ACC112 (cell line): ENCODE measurements at regions not wholly inside any gene's neighbourhood (a gene's known extent, or its start where the extent isn't known, plus 50 kb on each side); places are given as distances from the start of the nearest gene placed in this dataset.

Experiments
- H2AFZ ChIP-seq: fragments of 200-600 bp; sonication (generic); one replicate; pipeline ENCODE4 v1.6.0; 2017; ENCODE audit warnings: antibody characterized with exemption, low read length; ENCODE audit not compliant: unreplicated experiment
- H3K27ac ChIP-seq: fragments of 200-600 bp; sonication (generic); 2 replicates; pipeline ENCODE4 v1.5.1; 2014; ENCODE audit warnings: low read depth, mild to moderate bottlenecking, antibody characterized with exemption, low read length, moderate library complexity
- H3K27me3 ChIP-seq: fragments of 200-600 bp; sonication (generic); 2 replicates; pipeline ENCODE4 v1.6.1; 2014; ENCODE audit warnings: mild to moderate bottlenecking, antibody characterized with exemption, low read length, moderate library complexity, mixed read lengths; ENCODE audit not compliant: insufficient read depth
- H3K36me3 ChIP-seq: fragments of 200-600 bp; sonication (generic); 2 replicates; pipeline ENCODE4 v1.6.1; 2016; ENCODE audit warnings: mild to moderate bottlenecking, antibody characterized with exemption, low read length, moderate library complexity, mixed read lengths; ENCODE audit not compliant: insufficient read depth
- H3K4me1 ChIP-seq: fragments of 200-600 bp; sonication (generic); one replicate; pipeline ENCODE4 v1.6.1; 2016; ENCODE audit warnings: low read length, mixed read lengths; ENCODE audit not compliant: insufficient read depth, unreplicated experiment, control insufficient read depth
- H3K4me3 ChIP-seq: fragments of 200-600 bp; sonication (generic); 2 replicates; pipeline ENCODE4 v1.5.1; 2014; ENCODE audit warnings: mild to moderate bottlenecking, low read depth, low read length
- H3K79me2 ChIP-seq: fragments of 200-600 bp; sonication (generic); one replicate; pipeline ENCODE4 v1.6.0; 2016; ENCODE audit warnings: low read length; ENCODE audit not compliant: control insufficient read depth, unreplicated experiment, insufficient read depth

DNA sequence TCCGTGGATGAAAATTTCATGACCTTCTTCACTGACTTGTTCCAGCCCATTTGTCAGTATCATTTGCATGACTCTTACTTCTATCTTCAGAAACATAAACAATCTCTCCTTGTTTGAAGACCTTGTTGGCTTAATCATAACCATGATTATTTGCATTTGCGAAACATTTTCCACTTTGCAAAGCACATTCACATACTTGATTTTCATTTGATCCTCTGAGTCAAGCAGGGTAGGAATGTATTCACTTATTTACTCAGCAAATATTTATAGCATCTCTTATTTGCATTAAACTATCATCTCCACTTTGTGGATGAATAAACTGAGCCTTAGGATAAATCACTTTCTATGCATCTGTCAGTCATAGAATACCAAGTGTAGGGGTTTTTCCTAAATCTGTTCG is 343.0 kb upstream of the SGCD start:
- Histone ChIP-seq H3K4me1 (no peaks in the 10 kb centered on the region), H3K79me2 (no peaks in the 10 kb centered on the region), H3K36me3 (no peaks in the 10 kb centered on the region), H3K4me3 (no peak overlapping the region), H3K27me3 (no peaks in the 10 kb centered on the region), H2AFZ (no peak overlapping the region), H3K27ac (no peak overlapping the region)

DNA sequence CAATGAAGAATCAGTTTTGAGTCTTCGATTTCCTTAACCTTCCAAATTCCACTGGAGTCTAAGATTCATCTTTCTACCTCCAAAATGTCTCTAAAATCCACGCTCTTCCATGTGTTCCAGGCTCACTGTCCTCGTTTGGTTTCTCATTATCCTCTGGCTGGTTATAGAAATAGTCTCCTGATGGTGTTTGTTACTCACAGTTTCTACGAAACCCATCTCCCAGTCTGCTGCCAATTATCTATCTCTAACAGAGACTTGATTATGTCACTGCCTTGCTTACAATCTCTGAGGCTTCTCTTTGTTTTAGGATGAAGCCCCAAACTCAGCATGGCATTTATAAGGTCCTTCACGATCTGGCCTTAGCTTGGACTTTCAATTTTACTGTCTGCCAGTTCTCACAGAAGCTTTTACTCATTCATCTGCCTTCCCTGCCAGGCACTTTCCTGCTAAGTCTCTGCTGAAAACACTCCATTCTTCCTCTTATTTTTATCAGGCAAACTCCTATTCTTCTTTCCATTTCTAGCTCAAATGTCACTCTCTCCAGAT is 339.6 kb upstream of the SGCD start:
- Histone ChIP-seq H3K4me1 (no peaks in the 10 kb centered on the region), H3K27me3 (no peaks in the 10 kb centered on the region), H3K4me3 (no peak overlapping the region), H3K79me2 (no peaks in the 10 kb centered on the region), H3K27ac (no peak overlapping the region), H3K36me3 (no peaks in the 10 kb centered on the region), H2AFZ (no peak overlapping the region)

DNA sequence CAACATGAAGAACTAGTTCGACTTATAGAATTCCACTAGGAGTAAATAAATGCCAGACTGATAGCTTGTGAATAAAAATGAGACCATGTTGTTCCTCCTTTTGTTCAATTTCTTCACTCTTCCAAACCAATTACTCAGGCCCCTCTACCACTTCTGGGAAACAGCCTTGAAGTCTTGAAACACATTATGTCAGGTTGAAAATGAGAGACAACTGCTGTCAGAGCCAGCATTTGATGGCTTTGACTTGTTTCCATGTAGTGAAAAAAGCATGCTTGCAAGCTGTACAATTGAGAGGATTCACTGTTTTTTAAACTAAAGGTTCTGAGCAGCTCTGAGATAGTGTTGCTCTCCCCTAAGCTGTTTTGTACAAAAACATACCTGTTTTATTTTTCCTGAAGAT is 337.1 kb upstream of the SGCD start:
- Histone ChIP-seq H3K4me1 (no peaks in the 10 kb centered on the region), H2AFZ (no peak overlapping the region), H3K79me2 (no peaks in the 10 kb centered on the region), H3K4me3 (no peak overlapping the region), H3K27me3 (no peaks in the 10 kb centered on the region), H3K36me3 (no peaks in the 10 kb centered on the region), H3K27ac (no peak overlapping the region)

DNA sequence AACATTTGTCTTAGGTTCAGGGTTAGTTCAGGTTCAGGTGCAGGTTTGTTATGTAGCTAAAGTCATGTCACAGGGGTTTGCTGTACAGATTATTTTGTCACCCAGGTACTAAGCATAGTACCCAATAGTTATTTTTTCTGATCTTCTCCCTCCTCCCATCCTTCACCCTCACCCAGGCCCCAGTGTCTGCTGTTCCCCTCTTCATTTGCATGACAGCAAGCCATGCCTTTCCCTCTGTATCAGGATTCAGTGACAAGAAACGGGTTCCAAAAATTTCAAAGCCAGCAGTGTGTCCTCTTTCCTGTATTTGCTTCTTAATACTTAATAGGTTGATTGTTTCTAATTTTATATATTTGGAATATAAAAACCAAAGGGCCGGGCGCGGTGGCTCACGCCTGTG is 330.8 kb upstream of the SGCD start:
- no peaks in the 10 kb centered on the region for H3K4me1 ChIP-seq
- no peaks in the 10 kb centered on the region for H3K27me3 ChIP-seq
- H3K27ac ChIP-seq = no peak overlapping the region
- H3K79me2 ChIP-seq = no peaks in the 10 kb centered on the region
- no peak overlapping the region for H3K4me3 ChIP-seq
- H3K36me3 ChIP-seq = no peaks in the 10 kb centered on the region
- H2AFZ ChIP-seq = no peak overlapping the region

DNA sequence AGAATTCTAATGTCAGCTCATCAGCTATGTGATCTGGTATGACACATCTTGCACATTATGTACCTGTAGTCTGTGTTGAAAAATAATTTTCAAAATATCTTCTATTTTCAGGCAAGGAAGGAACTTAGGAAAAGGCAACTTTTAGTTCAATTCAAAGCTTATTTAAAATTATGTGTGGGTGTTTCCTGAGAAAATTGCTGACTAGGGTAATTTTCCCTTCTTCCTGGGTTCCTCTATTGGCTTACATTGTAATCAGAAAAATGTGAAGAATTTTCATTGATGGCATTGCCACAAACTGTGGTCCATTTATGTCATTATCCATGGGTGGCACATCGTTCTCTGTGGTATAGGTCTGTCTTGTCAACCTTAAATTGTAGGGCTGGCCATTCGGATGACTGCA is 328.7 kb upstream of the SGCD start:
- no peaks in the 10 kb centered on the region for H3K36me3 ChIP-seq
- H3K4me3 ChIP-seq = no peak overlapping the region
- no peaks in the 10 kb centered on the region for H3K27me3 ChIP-seq
- no peak overlapping the region for H3K27ac ChIP-seq
- H3K4me1 ChIP-seq = no peaks in the 10 kb centered on the region
- no peaks in the 10 kb centered on the region for H3K79me2 ChIP-seq
- no peak overlapping the region for H2AFZ ChIP-seq

DNA sequence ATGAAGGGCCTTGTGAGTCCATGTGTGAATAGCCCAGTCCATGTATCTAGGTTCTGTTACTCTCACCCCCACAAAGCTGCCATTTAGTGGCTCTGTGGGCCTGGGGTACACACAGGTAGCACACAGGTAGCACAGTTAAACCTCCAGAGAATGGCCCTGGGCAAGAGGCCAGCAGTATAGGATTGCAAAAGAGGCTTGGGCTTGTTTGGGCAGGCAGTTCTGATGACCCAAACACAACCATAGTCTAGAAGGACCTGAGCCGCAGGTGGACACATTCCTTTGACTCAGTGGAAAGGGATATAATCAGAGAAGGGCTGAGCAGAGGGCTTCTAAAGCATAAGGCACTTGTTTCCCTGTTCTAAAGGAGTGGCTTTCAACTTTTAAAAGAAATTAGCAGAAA is 326.8 kb upstream of the SGCD start:
- Histone ChIP-seq H3K27ac (no peak overlapping the region), H3K27me3 (no peaks in the 10 kb centered on the region), H3K4me3 (no peak overlapping the region), H2AFZ (no peak overlapping the region), H3K4me1 (no peaks in the 10 kb centered on the region), H3K79me2 (no peaks in the 10 kb centered on the region), H3K36me3 (no peaks in the 10 kb centered on the region)

DNA sequence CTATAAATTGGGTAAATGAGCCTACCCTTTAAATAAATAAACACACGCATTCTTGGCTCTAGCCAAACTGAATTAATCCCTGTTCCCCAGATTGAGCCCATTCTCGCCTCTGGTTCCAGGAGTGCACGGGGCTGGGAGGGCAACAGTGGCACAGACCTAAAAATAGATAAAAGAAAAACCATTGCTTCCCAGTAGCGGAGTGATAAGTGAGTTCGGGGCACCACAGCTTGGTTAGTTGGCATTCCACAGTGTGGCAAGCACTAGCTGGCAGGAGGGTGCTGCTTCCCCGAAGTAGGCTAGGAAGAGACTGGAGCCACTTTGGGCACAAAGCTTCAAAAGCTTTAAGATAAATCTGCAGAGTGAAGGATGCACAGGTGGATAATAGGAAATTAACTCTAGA is 322.2 kb upstream of the SGCD start:
- H2AFZ ChIP-seq = no peak overlapping the region
- no peaks in the 10 kb centered on the region for H3K36me3 ChIP-seq

DNA sequence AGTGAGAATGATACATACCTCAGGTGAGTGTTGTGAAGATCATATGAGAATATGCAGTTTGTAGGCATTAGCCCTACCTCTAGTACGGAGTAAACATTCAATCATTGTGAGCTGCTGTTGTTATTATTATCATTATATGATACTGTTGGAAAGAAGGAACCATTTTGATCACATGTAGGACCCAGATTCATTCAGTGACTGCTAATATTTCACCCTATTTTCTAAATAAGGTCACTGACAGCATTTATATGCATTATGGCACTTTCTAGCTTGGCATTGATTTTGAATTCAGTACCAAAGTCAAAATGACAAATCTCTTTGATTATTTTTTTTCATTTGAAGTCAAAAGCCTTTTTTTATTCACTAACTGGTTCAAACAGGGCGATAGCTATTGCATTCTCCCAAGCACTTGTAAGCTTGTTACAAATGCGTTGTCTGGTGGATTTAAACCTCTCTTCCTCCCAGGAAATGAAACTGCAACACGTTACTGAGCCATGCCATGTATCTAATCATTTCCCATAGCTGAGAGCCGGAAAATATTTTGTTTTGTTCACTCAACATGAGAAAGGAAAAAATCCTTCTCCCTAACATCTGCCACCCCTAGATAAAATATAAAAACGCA is 320.8 kb upstream of the SGCD start:
- no peak overlapping the region for H2AFZ ChIP-seq

More for the DNA sequence above, 322.2 kb upstream of the SGCD start:
- H3K27me3 ChIP-seq = no peaks in the 10 kb centered on the region
- H3K27ac ChIP-seq = no peak overlapping the region
- no peaks in the 10 kb centered on the region for H3K4me1 ChIP-seq
- H3K79me2 ChIP-seq = no peaks in the 10 kb centered on the region
- H3K4me3 ChIP-seq = no peak overlapping the region

DNA sequence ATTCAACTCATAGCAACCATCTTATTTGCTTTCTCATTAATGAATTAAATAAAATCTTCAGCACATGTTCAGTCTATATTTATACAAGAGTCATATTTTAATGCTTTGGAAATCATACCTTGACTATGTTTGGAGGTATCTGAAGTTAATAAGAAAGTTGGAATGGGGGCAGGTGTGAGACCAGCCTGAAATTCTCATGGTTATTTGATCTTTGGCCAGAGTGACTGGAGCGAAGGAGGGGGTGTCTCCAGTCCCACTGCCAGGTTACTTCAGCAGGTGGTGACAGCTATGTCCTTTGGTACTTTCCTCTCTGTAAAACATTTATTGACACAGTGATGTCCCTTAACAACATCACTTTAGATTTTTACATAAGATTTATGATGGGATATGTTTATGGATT is 318.1 kb upstream of the SGCD start:
- Histone ChIP-seq H3K79me2 (no peaks in the 10 kb centered on the region), H3K4me1 (no peaks in the 10 kb centered on the region), H3K4me3 (no peak overlapping the region), H3K36me3 (no peaks in the 10 kb centered on the region), H3K27ac (no peak overlapping the region), H2AFZ (no peak overlapping the region), H3K27me3 (no peaks in the 10 kb centered on the region)

More for the DNA sequence above, 320.8 kb upstream of the SGCD start:
- no peaks in the 10 kb centered on the region for H3K79me2 ChIP-seq
- no peaks in the 10 kb centered on the region for H3K27me3 ChIP-seq
- H3K4me1 ChIP-seq = no peaks in the 10 kb centered on the region
- no peaks in the 10 kb centered on the region for H3K36me3 ChIP-seq
- no peak overlapping the region for H3K27ac ChIP-seq
- no peak overlapping the region for H3K4me3 ChIP-seq

DNA sequence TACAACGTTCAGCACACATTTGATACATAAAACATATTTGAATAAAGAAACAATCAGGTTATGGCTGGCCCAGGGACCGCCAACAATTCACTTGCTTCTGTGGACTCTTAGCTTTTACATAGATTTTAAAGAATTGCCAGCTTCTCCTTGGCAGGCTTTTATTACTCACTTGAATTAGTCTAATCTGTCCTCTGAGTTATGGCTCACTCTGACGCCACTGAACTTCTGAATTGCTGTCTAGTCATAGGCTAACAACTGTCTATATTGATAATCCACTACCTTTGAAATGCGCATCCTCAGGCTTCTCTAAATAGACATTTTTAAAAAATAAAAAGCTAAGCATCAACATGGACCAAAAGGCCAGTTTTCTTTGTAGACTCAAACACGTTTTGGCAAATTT is 317.4 kb upstream of the SGCD start:
- no peaks in the 10 kb centered on the region for H3K79me2 ChIP-seq
- H3K4me1 ChIP-seq = no peaks in the 10 kb centered on the region
- no peaks in the 10 kb centered on the region for H3K36me3 ChIP-seq
- no peaks in the 10 kb centered on the region for H3K27me3 ChIP-seq
- no peak overlapping the region for H2AFZ ChIP-seq
- no peak overlapping the region for H3K27ac ChIP-seq
- no peak overlapping the region for H3K4me3 ChIP-seq

DNA sequence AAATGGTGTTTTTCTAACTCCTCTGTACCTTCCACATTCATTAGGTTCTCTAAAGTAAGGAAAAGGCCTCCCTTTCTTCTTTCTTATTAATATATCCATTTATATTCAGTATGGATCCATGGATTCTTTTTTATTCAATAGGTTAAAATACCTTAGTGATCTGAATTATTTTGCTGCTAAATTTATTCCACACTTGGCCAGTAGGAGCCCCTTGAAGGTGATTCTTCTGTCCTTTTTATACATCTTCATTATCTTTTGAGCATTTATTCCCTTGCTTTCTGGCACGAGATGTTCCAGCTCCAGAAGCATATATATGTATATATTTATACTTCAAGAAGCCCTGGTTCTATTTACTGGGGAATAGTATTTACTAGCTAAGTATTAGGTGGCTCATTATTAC is 311.8 kb upstream of the SGCD start:
- Histone ChIP-seq H3K27me3 (no peaks in the 10 kb centered on the region), H3K36me3 (no peaks in the 10 kb centered on the region)

More for the DNA sequence above, 311.8 kb upstream of the SGCD start:
- no peak overlapping the region for H3K4me3 ChIP-seq
- no peaks in the 10 kb centered on the region for H3K79me2 ChIP-seq
- H2AFZ ChIP-seq = no peak overlapping the region
- H3K4me1 ChIP-seq = no peaks in the 10 kb centered on the region
- H3K27ac ChIP-seq = no peak overlapping the region
